ENCODE measurements at regions not wholly inside any gene's neighbourhood (a gene's known extent, or its start where the extent isn't known, plus 50 kb on each side); places are given as distances from the start of the nearest gene placed in this dataset.

DNA sequence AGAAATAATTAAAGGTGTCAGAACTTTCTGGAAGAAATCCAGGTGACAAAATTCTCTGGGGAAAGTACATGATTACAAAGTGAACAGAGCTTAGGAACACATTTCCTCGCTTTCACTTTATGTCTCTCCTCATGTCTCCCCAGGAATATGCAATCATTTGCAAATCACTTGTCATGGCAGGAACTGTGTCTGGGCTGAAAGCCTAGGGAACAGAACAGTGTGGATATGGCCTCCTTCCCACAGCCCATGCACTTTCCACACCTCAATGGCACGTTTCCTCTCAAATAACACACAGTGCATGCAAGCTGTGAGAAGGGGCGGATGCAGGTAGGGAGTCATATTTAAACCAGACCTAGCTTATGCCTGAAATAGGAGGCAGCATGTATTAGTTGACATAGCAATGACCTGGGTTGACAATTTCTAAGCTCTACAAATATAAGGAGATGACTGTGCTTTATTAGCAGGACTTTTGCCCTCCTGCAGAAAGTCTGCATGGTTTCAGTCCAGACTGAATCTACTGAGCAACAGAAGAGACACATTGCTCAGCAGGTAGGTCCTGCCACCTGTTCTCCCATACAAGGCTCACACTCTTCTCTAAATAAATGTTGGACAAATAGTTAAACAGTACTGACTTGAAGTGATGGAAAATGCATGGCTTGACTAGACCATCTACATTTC lies 236.0 kb upstream of the ELAC2 start:
- TF ChIP-seq, protein P1, sequence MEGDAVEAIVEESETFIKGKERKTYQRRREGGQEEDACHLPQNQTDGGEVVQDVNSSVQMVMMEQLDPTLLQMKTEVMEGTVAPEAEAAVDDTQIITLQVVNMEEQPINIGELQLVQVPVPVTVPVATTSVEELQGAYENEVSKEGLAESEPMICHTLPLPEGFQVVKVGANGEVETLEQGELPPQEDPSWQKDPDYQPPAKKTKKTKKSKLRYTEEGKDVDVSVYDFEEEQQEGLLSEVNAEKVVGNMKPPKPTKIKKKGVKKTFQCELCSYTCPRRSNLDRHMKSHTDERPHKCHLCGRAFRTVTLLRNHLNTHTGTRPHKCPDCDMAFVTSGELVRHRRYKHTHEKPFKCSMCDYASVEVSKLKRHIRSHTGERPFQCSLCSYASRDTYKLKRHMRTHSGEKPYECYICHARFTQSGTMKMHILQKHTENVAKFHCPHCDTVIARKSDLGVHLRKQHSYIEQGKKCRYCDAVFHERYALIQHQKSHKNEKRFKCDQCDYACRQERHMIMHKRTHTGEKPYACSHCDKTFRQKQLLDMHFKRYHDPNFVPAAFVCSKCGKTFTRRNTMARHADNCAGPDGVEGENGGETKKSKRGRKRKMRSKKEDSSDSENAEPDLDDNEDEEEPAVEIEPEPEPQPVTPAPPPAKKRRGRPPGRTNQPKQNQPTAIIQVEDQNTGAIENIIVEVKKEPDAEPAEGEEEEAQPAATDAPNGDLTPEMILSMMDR (IDR thresholded peaks at IDR 0.05) = no peak
- TF ChIP-seq POLR2A (IDR thresholded peaks at IDR 0.05) = no peak
- TF ChIP-seq POLR2AphosphoS5 (IDR thresholded peaks at IDR 0.05) = no peak

All from prostate gland (tissue), 2 donors.